HCT116 (cell line): ENCODE measurements at regions not wholly inside any gene's neighbourhood (a gene's known extent, or its start where the extent isn't known, plus 50 kb on each side); places are given as distances from the start of the nearest gene placed in this dataset.

Experiments
- CTCF ChIP-seq, 3 experiments: fragments of 200-600 bp in 1 of 3; sonication (generic) in 1 of 3; IDR thresholded peaks in 2 of 3; conservative IDR thresholded peaks in 1 of 3; 2 replicates each; pipeline ENCODE4 v1.5.1; 2012 to 2017; ENCODE audit warnings: low read depth in 2 of 3, low read length in 2 of 3, antibody characterized with exemption in 1 of 3, borderline replicate concordance in 1 of 3, control low read depth in 1 of 3, mild to moderate bottlenecking in 1 of 3, mixed read lengths in 1 of 3, mixed run types in 1 of 3, moderate library complexity in 1 of 3; ENCODE audit not compliant: insufficient read depth in 1 of 3
- EZH2phosphoT487 ChIP-seq: fragments of 200-600 bp; IDR thresholded peaks from 2 replicates; pipeline ENCODE4 v1.6.1; 2018; ENCODE audit warnings: antibody characterized with exemption, borderline replicate concordance
- MAX ChIP-seq: IDR thresholded peaks from 2 replicates; pipeline ENCODE4 v1.6.1; 2012
- POLR2A ChIP-seq: IDR thresholded peaks from 2 replicates; pipeline ENCODE4 v1.7.0; 2011; ENCODE audit warnings: borderline replicate concordance; ENCODE audit not compliant: insufficient read depth, insufficient read length; ENCODE audit errors: extremely low read depth
- POLR2AphosphoS5 ChIP-seq: IDR thresholded peaks from 2 replicates; pipeline ENCODE4 v1.6.1; 2011; ENCODE audit warnings: mild to moderate bottlenecking, low read depth, low read length, moderate library complexity
- RAD21 ChIP-seq: IDR thresholded peaks from 2 replicates; pipeline ENCODE4 v1.6.1; 2012; ENCODE audit warnings: low read depth, mild to moderate bottlenecking
- ZBTB33 ChIP-seq: IDR thresholded peaks from 2 replicates; pipeline ENCODE4 v1.6.1; 2011; ENCODE audit warnings: mild to moderate bottlenecking, low read length, moderate library complexity; ENCODE audit not compliant: insufficient replicate concordance; ENCODE audit errors: extremely low read depth
- ZFX ChIP-seq: fragments of 450-650 bp; IDR thresholded peaks from 2 replicates; pipeline ENCODE4 v1.6.1; 2017

- no peak for TF ChIP-seq RAD21
- no peak for TF ChIP-seq POLR2AphosphoS5
- TF ChIP-seq ZFX = no peak
- TF ChIP-seq CTCF (IDR thresholded peaks at IDR 0.05 in 2 of 3, conservative IDR thresholded peaks at IDR 0.05 in 1 of 3; ENCODE audit: borderline replicate concordance in 1 of 3, insufficient read depth in 1 of 3, low read depth in 2 of 3, low read length in 2 of 3) = no peak
- no peak for TF ChIP-seq POLR2A
- TF ChIP-seq MAX = no peak
- TF ChIP-seq EZH2phosphoT487 = no peak
- no peak for TF ChIP-seq ZBTB33
Observed at GRCh38 chr1:68916221-68916902, 419.5 kb upstream of the DEPDC1 start.
